ENCODE measurements at regions not wholly inside any gene's neighbourhood (a gene's known extent, or its start where the extent isn't known, plus 50 kb on each side); places are given as distances from the start of the nearest gene placed in this dataset.

GRCh38 chr4:151930372-151930771 lies 169.6 kb upstream of the GATB start:
- no peak for TF ChIP-seq MYC (IDR thresholded peaks at IDR 0.05; ENCODE audit: low read depth, low read length)
- TF ChIP-seq POLR2A (IDR thresholded peaks at IDR 0.05; ENCODE audit: extremely low read depth, insufficient read length): no peak
- TF ChIP-seq, protein P1, sequence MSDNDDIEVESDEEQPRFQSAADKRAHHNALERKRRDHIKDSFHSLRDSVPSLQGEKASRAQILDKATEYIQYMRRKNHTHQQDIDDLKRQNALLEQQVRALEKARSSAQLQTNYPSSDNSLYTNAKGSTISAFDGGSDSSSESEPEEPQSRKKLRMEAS (IDR thresholded peaks at IDR 0.05; ENCODE audit: low read depth, low read length): no peak
- TF ChIP-seq, protein P2, sequence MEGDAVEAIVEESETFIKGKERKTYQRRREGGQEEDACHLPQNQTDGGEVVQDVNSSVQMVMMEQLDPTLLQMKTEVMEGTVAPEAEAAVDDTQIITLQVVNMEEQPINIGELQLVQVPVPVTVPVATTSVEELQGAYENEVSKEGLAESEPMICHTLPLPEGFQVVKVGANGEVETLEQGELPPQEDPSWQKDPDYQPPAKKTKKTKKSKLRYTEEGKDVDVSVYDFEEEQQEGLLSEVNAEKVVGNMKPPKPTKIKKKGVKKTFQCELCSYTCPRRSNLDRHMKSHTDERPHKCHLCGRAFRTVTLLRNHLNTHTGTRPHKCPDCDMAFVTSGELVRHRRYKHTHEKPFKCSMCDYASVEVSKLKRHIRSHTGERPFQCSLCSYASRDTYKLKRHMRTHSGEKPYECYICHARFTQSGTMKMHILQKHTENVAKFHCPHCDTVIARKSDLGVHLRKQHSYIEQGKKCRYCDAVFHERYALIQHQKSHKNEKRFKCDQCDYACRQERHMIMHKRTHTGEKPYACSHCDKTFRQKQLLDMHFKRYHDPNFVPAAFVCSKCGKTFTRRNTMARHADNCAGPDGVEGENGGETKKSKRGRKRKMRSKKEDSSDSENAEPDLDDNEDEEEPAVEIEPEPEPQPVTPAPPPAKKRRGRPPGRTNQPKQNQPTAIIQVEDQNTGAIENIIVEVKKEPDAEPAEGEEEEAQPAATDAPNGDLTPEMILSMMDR (IDR thresholded peaks at IDR 0.05; ENCODE audit: low read depth, low read length): no peak
- DNase-seq (ENCODE audit: low read depth): peak; percentile 11

GRCh38 chr4:151928112-151928511 lies 167.3 kb upstream of the GATB start:
- TF ChIP-seq, protein P1 (IDR thresholded peaks at IDR 0.05; ENCODE audit: low read depth, low read length): no peak
- TF ChIP-seq POLR2A (IDR thresholded peaks at IDR 0.05; ENCODE audit: extremely low read depth, insufficient read length) (no peak), MYC (IDR thresholded peaks at IDR 0.05; ENCODE audit: low read depth, low read length) (no peak)
- TF ChIP-seq, protein P2 (IDR thresholded peaks at IDR 0.05; ENCODE audit: low read depth, low read length): no peak
- no peak overlapping the region for H3K4me3 ChIP-seq (ENCODE audit: low read depth, low read length)
- no peak for DNase-seq (ENCODE audit: low read depth)

More at GRCh38 chr4:151930372-151930771, 169.6 kb upstream of the GATB start:
- H3K4me3 ChIP-seq (ENCODE audit: low read depth, low read length): no peak overlapping the region

GRCh38 chr4:151922811-151923210 lies 162.0 kb upstream of the GATB start:
- no peak overlapping the region for H3K4me3 ChIP-seq (ENCODE audit: low read depth, low read length)
- TF ChIP-seq, protein P2 (IDR thresholded peaks at IDR 0.05; ENCODE audit: low read depth, low read length): no peak
- TF ChIP-seq, protein P1 (IDR thresholded peaks at IDR 0.05; ENCODE audit: low read depth, low read length): no peak
- TF ChIP-seq POLR2A (IDR thresholded peaks at IDR 0.05; ENCODE audit: extremely low read depth, insufficient read length) (no peak), MYC (IDR thresholded peaks at IDR 0.05; ENCODE audit: low read depth, low read length) (no peak)
- DNase-seq (ENCODE audit: low read depth): no peak

GRCh38 chr4:151922306-151922705 lies 161.5 kb upstream of the GATB start:
- H3K4me3 ChIP-seq (ENCODE audit: low read depth, low read length): no peak overlapping the region
- DNase-seq (ENCODE audit: low read depth): no peak
- TF ChIP-seq, protein P2 (IDR thresholded peaks at IDR 0.05; ENCODE audit: low read depth, low read length): no peak
- TF ChIP-seq MYC (IDR thresholded peaks at IDR 0.05; ENCODE audit: low read depth, low read length) (no peak), POLR2A (IDR thresholded peaks at IDR 0.05; ENCODE audit: extremely low read depth, insufficient read length) (no peak)
- TF ChIP-seq, protein P1 (IDR thresholded peaks at IDR 0.05; ENCODE audit: low read depth, low read length): no peak

- no peak for DNase-seq (ENCODE audit: low read depth)
- H3K4me3 ChIP-seq (ENCODE audit: low read depth, low read length): no peak overlapping the region
- no peak for TF ChIP-seq POLR2A (IDR thresholded peaks at IDR 0.05; ENCODE audit: extremely low read depth, insufficient read length)
- TF ChIP-seq, protein P2 (IDR thresholded peaks at IDR 0.05; ENCODE audit: low read depth, low read length): no peak
- TF ChIP-seq, protein P1 (IDR thresholded peaks at IDR 0.05; ENCODE audit: low read depth, low read length): no peak
- no peak for TF ChIP-seq MYC (IDR thresholded peaks at IDR 0.05; ENCODE audit: low read depth, low read length)
Observed at GRCh38 chr4:151921811-151922210, 161.0 kb upstream of the GATB start.

All from NB4 (cell line).